Keratinocyte (primary cell): ENCODE measurements at regions not wholly inside any gene's neighbourhood (a gene's known extent, or its start where the extent isn't known, plus 50 kb on each side); places are given as distances from the start of the nearest gene placed in this dataset.

Experiments
- CTCF ChIP-seq, 3 experiments: IDR thresholded peaks in 1 of 3; conservative IDR thresholded peaks in 1 of 3; optimal IDR thresholded peaks in 1 of 3; 2 replicates in 2 of 3; 3 replicates in 1 of 3; pipeline versions ENCODE3 to v1.5.1; 2011; ENCODE audit warnings: low read length in 3 of 3, mild to moderate bottlenecking in 3 of 3, moderate library complexity in 2 of 3, control low read depth in 1 of 3, inconsistent platforms in 1 of 3; ENCODE audit not compliant: insufficient read depth in 2 of 3; ENCODE audit errors: extremely low read depth in 1 of 3
- EZH2 ChIP-seq: IDR thresholded peaks from one replicate; pipeline ENCODE4 v1.6.1; 2012; ENCODE audit warnings: inconsistent platforms, mild to moderate bottlenecking, low read length, moderate library complexity

GRCh38 chr12:92539976-92540781 is 162.6 kb upstream of the PLEKHG7 start:
- no peak for TF ChIP-seq CTCF (optimal IDR thresholded peaks at IDR 0.05 in 1 of 3, IDR thresholded peaks at IDR 0.05 in 1 of 3, conservative IDR thresholded peaks at IDR 0.05 in 1 of 3; ENCODE audit: extremely low read depth in 1 of 3, insufficient read depth in 2 of 3, low read length in 3 of 3)
- no peak for TF ChIP-seq EZH2
